GM04504 (cell line): ENCODE measurements at regions not wholly inside any gene's neighbourhood (a gene's known extent, or its start where the extent isn't known, plus 50 kb on each side); places are given as distances from the start of the nearest gene placed in this dataset.

Experiments
- DNase-seq: peaks from one replicate; pipeline ENCODE4 v3.0.0-alpha.2; 2012; ENCODE audit warnings: low read depth

- DNase-seq: no peak
Measured at GRCh38 chrX:16222151-16222550, 54.9 kb downstream of the MAGEB17 start.

GRCh38 chrX:16223385-16223784 lies 56.1 kb downstream of the MAGEB17 start:
- DNase-seq: no peak

- peak; percentile 47 for DNase-seq
Measured at GRCh38 chrX:16239211-16239610, 71.9 kb downstream of the MAGEB17 start.

- no peak for DNase-seq
Measured at GRCh38 chrX:16240231-16240905, 73.1 kb downstream of the MAGEB17 start.

GRCh38 chrX:16240968-16241367 lies 73.7 kb downstream of the MAGEB17 start:
- DNase-seq: no peak

GRCh38 chrX:16250296-16250695 lies 83.0 kb downstream of the MAGEB17 start:
- DNase-seq: peak; percentile 23

GRCh38 chrX:16251782-16252181 lies 84.5 kb downstream of the MAGEB17 start:
- DNase-seq: no peak

- no peak for DNase-seq
Measured at GRCh38 chrX:16258882-16259281, 91.6 kb downstream of the MAGEB17 start.

- no peak for DNase-seq
Measured at GRCh38 chrX:16267431-16267830, 100.2 kb downstream of the MAGEB17 start.

- no peak for DNase-seq
Measured at GRCh38 chrX:16268206-16268605, 100.9 kb downstream of the MAGEB17 start.

- DNase-seq: no peak
Measured at GRCh38 chrX:16278927-16279326, 111.6 kb downstream of the MAGEB17 start.

GRCh38 chrX:16282209-16282608 lies 114.9 kb downstream of the MAGEB17 start:
- no peak for DNase-seq

- no peak for DNase-seq
Measured at GRCh38 chrX:16284842-16285241, 117.6 kb downstream of the MAGEB17 start.

- DNase-seq: no peak
Measured at GRCh38 chrX:16290997-16291396, 123.7 kb downstream of the MAGEB17 start.

GRCh38 chrX:16300831-16301230 lies 133.6 kb downstream of the MAGEB17 start:
- DNase-seq: no peak

GRCh38 chrX:16304751-16305150 lies 137.5 kb downstream of the MAGEB17 start:
- no peak for DNase-seq

GRCh38 chrX:16305187-16305586 lies 137.9 kb downstream of the MAGEB17 start:
- DNase-seq: no peak

- DNase-seq: no peak
Measured at GRCh38 chrX:16307950-16308349, 140.7 kb downstream of the MAGEB17 start.

- no peak for DNase-seq
Measured at GRCh38 chrX:16308773-16309172, 141.5 kb downstream of the MAGEB17 start.

- DNase-seq: no peak
Measured at GRCh38 chrX:16310326-16310725, 143.0 kb downstream of the MAGEB17 start.

- DNase-seq: no peak
Measured at GRCh38 chrX:16311671-16312070, 144.4 kb downstream of the MAGEB17 start.

GRCh38 chrX:16312761-16313623 lies 145.7 kb downstream of the MAGEB17 start:
- no peak for DNase-seq

- DNase-seq: no peak
Measured at GRCh38 chrX:16316331-16316730, 149.1 kb downstream of the MAGEB17 start.
